Upper lobe of left lung (tissue), 6 donors: ENCODE measurements at regions not wholly inside any gene's neighbourhood (a gene's known extent, or its start where the extent isn't known, plus 50 kb on each side); places are given as distances from the start of the nearest gene placed in this dataset.

Experiments used
- ATAC-seq, 2 donors: fragments of 200-7000 bp; cut with Tn5 transposase; one replicate each; pipeline ENCODE4 v1.9.1; 2022; ENCODE audit warnings: mild to moderate bottlenecking in 2 of 2, moderate library complexity in 2 of 2; ENCODE audit not compliant: low FRiP score in 2 of 2
- DNase-seq, 2 donors: peaks; one replicate each; pipeline ENCODE4 v3.0.0-alpha.2; 2019 to 2020
- H3K27ac ChIP-seq, 4 donors: fragments of 200-600 bp; sonication (generic); one replicate each; pipeline ENCODE4 v1.5.1; 2016 to 2019
- H3K27me3 ChIP-seq, 4 donors: fragments of 200-600 bp; sonication (generic); one replicate each; pipeline ENCODE4 v1.5.1; 2017 to 2019
- H3K36me3 ChIP-seq, 4 donors: fragments of 200-600 bp; sonication (generic); one replicate each; pipeline ENCODE4 v1.5.1; 2016 to 2019
- H3K4me1 ChIP-seq, 4 donors: fragments of 200-600 bp; sonication (generic); one replicate each; pipeline ENCODE4 v1.5.1; 2018 to 2019
- H3K4me3 ChIP-seq, 4 donors: fragments of 200-600 bp; sonication (generic); one replicate each; pipeline ENCODE4 v1.5.1; 2017 to 2019; ENCODE audit warnings: mild to moderate bottlenecking in 2 of 4, moderate library complexity in 1 of 4
- H3K9me3 ChIP-seq, 4 donors: fragments of 200-600 bp; sonication (generic); one replicate each; pipeline ENCODE4 v1.5.1; 2018 to 2019
- CTCF ChIP-seq, 6 experiments: fragments of 450-650 bp in 4 of 6; fragments of 200-600 bp in 2 of 6; sonication (generic) in 2 of 6; IDR thresholded peaks; one replicate each; pipeline ENCODE4 v1.5.1; 2016 to 2019; ENCODE audit warnings: antibody characterized with exemption in 6 of 6
- EP300 ChIP-seq, 4 donors: sonication (generic); formaldehyde crosslinking; IDR thresholded peaks; one replicate each; pipeline ENCODE4 v1.5.1; 2017; ENCODE audit warnings: antibody characterized with exemption in 4 of 4, control low read depth in 2 of 4
- POLR2A ChIP-seq, 4 donors: fragments of 450-650 bp; IDR thresholded peaks; one replicate each; pipeline ENCODE4 v1.5.1; 2016 to 2017; ENCODE audit warnings: antibody characterized with exemption in 4 of 4, mild to moderate bottlenecking in 2 of 4
- POLR2AphosphoS5 ChIP-seq, 2 donors: sonication (generic); formaldehyde crosslinking; IDR thresholded peaks; one replicate each; pipeline ENCODE4 v1.5.1; 2017; ENCODE audit warnings: antibody characterized with exemption in 2 of 2
- WGBS, 2 donors: methylation state at CpG; one replicate each; pipeline ENCODE4 v1.1.5; 2017 to 2018; 5-methylcytosine and 5-hydroxymethylcytosine counted together
- donor health status: DM: no; HTN: no; CAD: no; lungs with moderate emphysema.
- donor health status: DM: no; HTN: yes; CAD: no; lungs with severe emphysema.

GRCh38 chr11:39209981-39210380 lies 2249.5 kb downstream of the LRRC4C start:
- ATAC-seq (no peak), DNase-seq (no peak)
- H3K36me3 ChIP-seq = no peaks in the 10 kb centered on the region
- no peaks in the 10 kb centered on the region for H3K9me3 ChIP-seq
- H3K27me3 ChIP-seq = no peaks in the 10 kb centered on the region
- WGBS, 2 donors = 68 to 81% methylated on average over 2 of the region's 2 CpGs
- H3K27ac ChIP-seq = no peak overlapping the region
- H3K4me3 ChIP-seq = no peak overlapping the region
- TF ChIP-seq POLR2AphosphoS5 (IDR thresholded peaks at IDR 0.05) (no peak), POLR2A (IDR thresholded peaks at IDR 0.05) (no peak)
- H3K4me1 ChIP-seq = no peaks in the 10 kb centered on the region

- Histone ChIP-seq H3K27me3 (no peaks in the 10 kb centered on the region), H3K4me1 (no peaks in the 10 kb centered on the region), H3K36me3 (no peaks in the 10 kb centered on the region), H3K9me3 (no peaks in the 10 kb centered on the region), H3K4me3 (no peak overlapping the region), H3K27ac (no peak overlapping the region)
- WGBS, 2 donors = 77 to 78% methylated on average over 3 of the region's 3 CpGs
- no peak for DNase-seq
- TF ChIP-seq EP300 (IDR thresholded peaks at IDR 0.05) (no peak), POLR2AphosphoS5 (IDR thresholded peaks at IDR 0.05) (no peak), POLR2A (IDR thresholded peaks at IDR 0.05) (no peak), CTCF (IDR thresholded peaks at IDR 0.05) (no peak)
- no peak for ATAC-seq
Observed at GRCh38 chr11:39205236-39205995, 2254.0 kb downstream of the LRRC4C start.

- H3K4me1 ChIP-seq = no peaks in the 10 kb centered on the region
- DNase-seq (peak in 1 of 2 donors; percentile 77), ATAC-seq (no peak)
- no peak overlapping the region for H3K27ac ChIP-seq
- TF ChIP-seq POLR2AphosphoS5 (IDR thresholded peaks at IDR 0.05) (no peak), POLR2A (IDR thresholded peaks at IDR 0.05) (no peak), CTCF (IDR thresholded peaks at IDR 0.05) (no peak), EP300 (IDR thresholded peaks at IDR 0.05) (no peak)
- H3K27me3 ChIP-seq = no peaks in the 10 kb centered on the region
- no peak overlapping the region for H3K4me3 ChIP-seq
- H3K9me3 ChIP-seq = no peaks in the 10 kb centered on the region
- WGBS, 2 donors = 93 to 96% methylated on average over 10 to 23 of the region's 24 CpGs
- no peaks in the 10 kb centered on the region for H3K36me3 ChIP-seq
Observed at GRCh38 chr11:39192671-39193070, 2266.8 kb downstream of the LRRC4C start.

GRCh38 chr11:39190751-39191150 lies 2268.7 kb downstream of the LRRC4C start:
- no peak for TF ChIP-seq POLR2AphosphoS5 (IDR thresholded peaks at IDR 0.05)
- no peak for TF ChIP-seq EP300 (IDR thresholded peaks at IDR 0.05)
- no peak for TF ChIP-seq POLR2A (IDR thresholded peaks at IDR 0.05)
- no peak for TF ChIP-seq CTCF (IDR thresholded peaks at IDR 0.05)
- WGBS, 2 donors = 61 to 63% methylated on average over 2 of the region's 2 CpGs
- H3K9me3 ChIP-seq = no peaks in the 10 kb centered on the region
- no peaks in the 10 kb centered on the region for H3K27me3 ChIP-seq
- no peaks in the 10 kb centered on the region for H3K36me3 ChIP-seq
- DNase-seq (no peak), ATAC-seq (no peak)
- no peak overlapping the region for H3K27ac ChIP-seq
- H3K4me3 ChIP-seq = no peak overlapping the region
- H3K4me1 ChIP-seq = no peaks in the 10 kb centered on the region

- no peaks in the 10 kb centered on the region for H3K4me1 ChIP-seq
- no peaks in the 10 kb centered on the region for H3K27me3 ChIP-seq
- no peaks in the 10 kb centered on the region for H3K9me3 ChIP-seq
- H3K36me3 ChIP-seq = no peaks in the 10 kb centered on the region
- H3K4me3 ChIP-seq = no peak overlapping the region
- TF ChIP-seq POLR2A (IDR thresholded peaks at IDR 0.05) (no peak), POLR2AphosphoS5 (IDR thresholded peaks at IDR 0.05) (no peak), EP300 (IDR thresholded peaks at IDR 0.05) (no peak), CTCF (IDR thresholded peaks at IDR 0.05) (no peak)
- DNase-seq (no peak), ATAC-seq (no peak)
- 92% methylated on average over 4 of the region's 4 CpGs for WGBS, 2 donors
- H3K27ac ChIP-seq = no peak overlapping the region
Observed at GRCh38 chr11:39177678-39178077, 2281.8 kb downstream of the LRRC4C start.
